Mucosa of stomach (tissue), 1 donor: ENCODE measurements at regions not wholly inside any gene's neighbourhood (a gene's known extent, or its start where the extent isn't known, plus 50 kb on each side); places are given as distances from the start of the nearest gene placed in this dataset.

Experiments
- H3K27me3 ChIP-seq: one replicate; pipeline ENCODE4 v1.7.0; 2013; ENCODE audit warnings: mild to moderate bottlenecking, low read length; ENCODE audit not compliant: control insufficient read depth, insufficient read depth
- H3K36me3 ChIP-seq: one replicate; pipeline ENCODE4 v1.7.0; 2013; ENCODE audit warnings: low read length; ENCODE audit not compliant: control insufficient read depth, insufficient read depth
- H3K4me1 ChIP-seq: one replicate; pipeline ENCODE4 v1.7.0; 2013; ENCODE audit warnings: mild to moderate bottlenecking, low read length; ENCODE audit not compliant: control insufficient read depth, insufficient read depth
- H3K4me3 ChIP-seq: one replicate; pipeline ENCODE4 v1.7.0; 2013; ENCODE audit warnings: low read length
- H3K9ac ChIP-seq: one replicate; pipeline ENCODE4 v1.7.0; 2013; ENCODE audit warnings: mild to moderate bottlenecking, low read length, moderate library complexity
- H3K9me3 ChIP-seq: one replicate; pipeline ENCODE4 v1.7.0; 2013; ENCODE audit warnings: mild to moderate bottlenecking, low read length, moderate library complexity; ENCODE audit not compliant: control insufficient read depth
- donor health status: Pancreatic carcinoma.

GRCh38 chr2:153074207-153074606 lies 355.8 kb downstream of the ARL6IP6 start:
- H3K36me3 ChIP-seq: no peaks in the 10 kb centered on the region
- no peak overlapping the region for H3K4me3 ChIP-seq
- no peaks in the 10 kb centered on the region for H3K27me3 ChIP-seq
- no peak overlapping the region for H3K9ac ChIP-seq
- H3K9me3 ChIP-seq: no peaks in the 10 kb centered on the region
- no peaks in the 10 kb centered on the region for H3K4me1 ChIP-seq

- Histone ChIP-seq H3K4me1 (no peaks in the 10 kb centered on the region), H3K9ac (no peak overlapping the region), H3K27me3 (no peaks in the 10 kb centered on the region), H3K36me3 (no peaks in the 10 kb centered on the region), H3K9me3 (no peaks in the 10 kb centered on the region), H3K4me3 (no peak overlapping the region)
Measured at GRCh38 chr2:153072813-153073212, 354.4 kb downstream of the ARL6IP6 start.

DNA sequence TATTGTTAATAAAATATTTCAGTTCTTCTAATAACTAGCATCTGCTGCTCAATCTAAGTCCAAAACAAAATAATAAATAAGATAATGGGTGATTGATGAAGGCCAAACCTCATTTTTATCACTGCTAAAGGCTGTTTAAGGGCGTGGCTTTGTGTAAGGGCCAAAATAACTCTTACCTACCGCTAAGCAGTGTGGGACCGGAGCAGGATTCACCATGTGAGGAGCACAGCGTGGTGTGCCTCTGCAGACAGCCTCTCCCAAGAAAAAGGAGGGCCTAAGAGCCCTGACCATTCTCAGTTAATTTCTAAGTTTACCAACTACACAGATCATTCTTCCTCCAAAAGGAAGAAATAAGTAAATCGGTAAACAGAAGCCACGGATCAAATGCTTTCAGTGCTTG lies 353.7 kb downstream of the ARL6IP6 start:
- H3K9me3 ChIP-seq: no peaks in the 10 kb centered on the region
- no peaks in the 10 kb centered on the region for H3K27me3 ChIP-seq
- H3K9ac ChIP-seq: no peak overlapping the region
- H3K4me1 ChIP-seq: no peaks in the 10 kb centered on the region
- no peaks in the 10 kb centered on the region for H3K36me3 ChIP-seq
- no peak overlapping the region for H3K4me3 ChIP-seq

DNA sequence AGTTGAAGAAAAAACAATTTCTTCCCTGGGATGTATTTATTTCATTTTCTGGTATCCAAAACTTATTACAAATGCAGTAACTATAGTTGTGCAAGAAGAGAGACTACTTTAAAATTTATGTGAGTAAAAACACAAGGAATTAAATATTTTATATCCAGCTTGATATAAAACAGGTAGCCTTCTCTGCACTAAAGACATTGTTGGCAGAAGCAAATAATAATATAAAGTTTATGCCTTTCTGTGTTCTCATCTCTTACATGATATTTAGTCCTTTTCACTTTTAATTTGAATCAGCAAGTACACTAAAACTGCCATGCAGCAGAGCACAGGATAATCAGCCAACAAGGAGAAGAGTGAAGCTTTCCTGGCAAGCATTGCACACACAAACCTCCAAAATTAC lies 352.7 kb downstream of the ARL6IP6 start:
- no peak overlapping the region for H3K9ac ChIP-seq
- H3K9me3 ChIP-seq: no peaks in the 10 kb centered on the region
- no peak overlapping the region for H3K4me3 ChIP-seq

DNA sequence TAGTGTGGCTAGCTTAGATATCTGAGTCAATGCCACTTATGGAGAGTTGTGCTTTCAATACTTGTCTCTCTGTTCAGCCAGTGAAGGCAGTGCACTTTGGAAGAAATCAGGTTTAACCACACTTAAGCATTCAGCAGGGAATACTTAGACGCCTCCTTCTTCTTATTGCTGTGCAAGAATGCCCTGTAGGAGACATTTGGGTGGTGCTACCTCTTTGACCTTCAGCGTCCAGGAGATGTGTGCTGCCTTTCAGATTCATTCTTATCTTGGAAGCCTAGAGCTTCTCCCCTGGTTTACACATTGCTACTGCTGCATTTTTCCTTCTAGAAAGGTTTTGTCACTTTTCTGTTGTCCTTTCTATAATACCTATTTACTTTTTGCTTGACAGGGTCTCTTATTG lies 350.5 kb downstream of the ARL6IP6 start:
- no peaks in the 10 kb centered on the region for H3K27me3 ChIP-seq
- no peaks in the 10 kb centered on the region for H3K9me3 ChIP-seq
- no peak overlapping the region for H3K4me3 ChIP-seq
- no peaks in the 10 kb centered on the region for H3K36me3 ChIP-seq
- no peaks in the 10 kb centered on the region for H3K4me1 ChIP-seq
- no peak overlapping the region for H3K9ac ChIP-seq

More for the DNA sequence above, 352.7 kb downstream of the ARL6IP6 start:
- no peaks in the 10 kb centered on the region for H3K27me3 ChIP-seq
- no peaks in the 10 kb centered on the region for H3K4me1 ChIP-seq
- no peaks in the 10 kb centered on the region for H3K36me3 ChIP-seq

DNA sequence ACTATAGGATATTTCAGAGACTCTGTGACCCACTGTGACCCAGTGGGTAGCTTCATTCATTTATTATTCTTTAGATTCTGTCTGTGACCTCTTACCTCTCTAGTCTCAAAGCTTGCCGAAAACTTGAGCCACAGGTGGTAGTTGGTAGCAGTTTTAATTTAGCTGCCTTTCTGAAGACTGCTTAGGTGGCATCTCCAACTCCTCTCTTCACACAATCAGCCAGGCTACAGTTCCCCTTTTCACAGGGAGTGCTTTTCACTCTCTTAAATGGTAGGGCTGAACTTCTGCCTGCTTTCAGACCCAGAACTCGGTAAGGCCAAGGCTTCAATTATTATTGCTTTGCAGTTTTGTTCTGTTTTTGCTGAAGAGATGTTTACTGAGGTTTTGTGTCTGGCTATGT lies 349.6 kb downstream of the ARL6IP6 start:
- H3K36me3 ChIP-seq: no peaks in the 10 kb centered on the region
- H3K27me3 ChIP-seq: no peaks in the 10 kb centered on the region
- H3K4me3 ChIP-seq: no peak overlapping the region
- no peaks in the 10 kb centered on the region for H3K4me1 ChIP-seq
- no peaks in the 10 kb centered on the region for H3K9me3 ChIP-seq
- no peak overlapping the region for H3K9ac ChIP-seq

DNA sequence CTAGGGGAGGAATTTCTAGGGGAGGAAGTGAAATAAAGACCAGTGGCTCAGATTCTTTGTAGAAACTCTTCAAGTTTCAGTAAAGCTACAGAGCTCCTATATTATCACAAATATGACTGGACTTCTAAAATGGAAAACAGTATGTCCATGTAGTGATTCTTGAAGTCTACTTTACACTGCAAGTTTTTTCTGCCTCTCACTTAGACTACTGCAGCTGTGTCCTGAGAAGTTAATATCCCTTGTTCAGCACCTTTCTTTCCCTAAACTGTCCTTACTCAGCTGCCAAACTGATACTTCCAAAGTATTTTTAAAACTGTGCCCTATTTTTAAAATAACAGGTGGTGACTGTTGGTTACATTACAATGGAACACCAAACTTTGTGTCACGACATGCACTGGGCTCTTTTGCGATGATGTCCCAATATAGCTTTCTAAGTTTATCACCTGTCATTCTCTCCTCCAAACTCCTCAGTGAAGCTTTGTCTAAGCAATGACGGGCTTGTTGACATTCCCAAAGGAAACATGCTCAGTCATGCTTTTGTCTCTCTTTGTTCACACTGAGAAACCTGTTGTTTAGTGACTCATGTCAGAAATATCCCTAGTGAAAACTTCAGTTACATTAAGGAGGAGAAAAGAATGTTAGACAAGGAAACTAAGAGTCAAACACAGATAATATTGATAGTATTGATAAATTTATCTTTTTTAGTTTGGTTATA lies 341.1 kb downstream of the ARL6IP6 start:
- Histone ChIP-seq H3K4me3 (no peak overlapping the region), H3K27me3 (no peaks in the 10 kb centered on the region)

DNA sequence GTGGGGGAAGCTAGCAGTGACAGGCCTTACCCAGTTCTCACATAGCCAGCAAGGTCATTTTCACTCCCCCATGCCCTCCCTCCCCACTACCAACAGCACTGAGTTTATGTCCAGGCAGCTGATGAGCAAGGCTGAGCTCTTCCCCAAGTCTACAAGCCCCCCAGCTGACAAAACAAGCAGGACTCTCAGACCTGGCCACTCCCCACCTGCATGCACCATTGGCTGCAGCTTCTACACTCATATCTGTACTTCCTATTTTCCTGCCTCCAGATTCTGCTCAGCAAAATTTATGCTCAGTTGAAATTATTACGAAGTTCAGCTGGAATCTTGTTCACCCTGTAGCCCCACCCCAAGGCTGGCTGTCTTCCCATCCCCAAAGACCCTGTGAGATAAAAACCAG lies 339.3 kb downstream of the ARL6IP6 start:
- H3K36me3 ChIP-seq: no peaks in the 10 kb centered on the region
- H3K27me3 ChIP-seq: no peaks in the 10 kb centered on the region
- H3K9me3 ChIP-seq: no peaks in the 10 kb centered on the region
- H3K4me1 ChIP-seq: no peaks in the 10 kb centered on the region
- no peak overlapping the region for H3K9ac ChIP-seq
- no peak overlapping the region for H3K4me3 ChIP-seq

More for the DNA sequence above, 341.1 kb downstream of the ARL6IP6 start:
- Histone ChIP-seq H3K9me3 (no peaks in the 10 kb centered on the region), H3K36me3 (no peaks in the 10 kb centered on the region), H3K4me1 (no peaks in the 10 kb centered on the region), H3K9ac (no peak overlapping the region)

GRCh38 chr2:153055182-153055581 lies 336.8 kb downstream of the ARL6IP6 start:
- no peak overlapping the region for H3K9ac ChIP-seq
- H3K4me1 ChIP-seq: no peaks in the 10 kb centered on the region
- no peaks in the 10 kb centered on the region for H3K36me3 ChIP-seq
- no peaks in the 10 kb centered on the region for H3K27me3 ChIP-seq
- H3K9me3 ChIP-seq: no peaks in the 10 kb centered on the region
- H3K4me3 ChIP-seq: no peak overlapping the region

DNA sequence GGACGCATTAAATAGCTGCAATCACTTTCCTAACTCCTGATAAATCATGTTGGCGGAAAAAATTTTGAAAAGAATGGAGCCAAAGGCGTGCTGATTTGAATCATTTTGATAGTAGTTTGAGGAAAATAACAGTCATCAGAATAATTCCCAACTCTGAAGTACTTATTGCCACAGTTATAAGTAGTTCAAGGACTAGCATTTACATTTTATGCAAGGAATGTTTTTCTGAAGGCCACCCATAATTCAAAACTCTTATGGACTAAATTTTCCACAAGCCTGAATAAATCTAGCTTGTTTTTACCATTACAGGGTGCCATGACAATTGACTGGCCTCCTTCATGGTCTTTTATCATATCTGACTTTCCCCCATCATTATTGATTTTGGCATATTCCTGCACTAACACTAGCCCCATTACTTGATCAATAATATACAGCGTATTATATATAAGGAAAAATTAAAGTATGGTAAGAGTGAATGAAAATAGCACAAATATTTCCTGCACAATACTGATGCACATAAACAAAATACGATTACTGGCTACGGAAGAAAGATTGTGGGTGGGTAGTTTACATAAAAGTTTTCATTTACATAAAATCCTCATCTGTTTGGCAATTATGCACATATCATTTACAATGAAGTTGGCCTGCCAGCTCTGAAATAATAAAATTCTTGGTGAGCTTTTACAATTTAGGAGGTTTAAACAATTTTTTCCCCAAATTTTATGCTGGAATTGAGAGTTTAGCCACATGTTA lies 334.6 kb downstream of the ARL6IP6 start:
- H3K27me3 ChIP-seq: no peaks in the 10 kb centered on the region
- no peak overlapping the region for H3K9ac ChIP-seq
- H3K4me1 ChIP-seq: no peaks in the 10 kb centered on the region
- no peaks in the 10 kb centered on the region for H3K36me3 ChIP-seq
- no peak overlapping the region for H3K4me3 ChIP-seq
- H3K9me3 ChIP-seq: no peaks in the 10 kb centered on the region

DNA sequence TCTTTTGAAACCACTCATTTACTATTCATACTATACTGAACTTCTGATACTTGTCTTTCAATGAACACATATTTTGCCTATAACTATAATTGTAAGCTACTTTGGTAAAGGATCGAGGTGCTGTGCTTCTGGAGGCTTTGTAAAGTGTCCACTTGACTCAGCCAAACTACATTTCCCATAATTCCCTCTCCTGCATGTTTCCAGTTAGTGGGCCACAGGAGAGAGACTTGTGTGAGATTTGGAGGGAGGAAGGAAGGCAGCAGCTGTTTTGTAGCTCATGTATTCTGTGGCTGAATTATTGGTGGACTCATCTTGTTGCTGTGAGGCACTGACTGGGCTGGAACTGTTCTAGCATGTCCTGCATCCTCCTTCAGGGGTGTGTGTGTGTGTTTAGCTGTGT lies 328.8 kb downstream of the ARL6IP6 start:
- H3K4me3 ChIP-seq: no peak overlapping the region
- H3K27me3 ChIP-seq: no peaks in the 10 kb centered on the region
- no peaks in the 10 kb centered on the region for H3K9me3 ChIP-seq
- no peaks in the 10 kb centered on the region for H3K36me3 ChIP-seq
- H3K4me1 ChIP-seq: no peaks in the 10 kb centered on the region
- H3K9ac ChIP-seq: no peak overlapping the region

DNA sequence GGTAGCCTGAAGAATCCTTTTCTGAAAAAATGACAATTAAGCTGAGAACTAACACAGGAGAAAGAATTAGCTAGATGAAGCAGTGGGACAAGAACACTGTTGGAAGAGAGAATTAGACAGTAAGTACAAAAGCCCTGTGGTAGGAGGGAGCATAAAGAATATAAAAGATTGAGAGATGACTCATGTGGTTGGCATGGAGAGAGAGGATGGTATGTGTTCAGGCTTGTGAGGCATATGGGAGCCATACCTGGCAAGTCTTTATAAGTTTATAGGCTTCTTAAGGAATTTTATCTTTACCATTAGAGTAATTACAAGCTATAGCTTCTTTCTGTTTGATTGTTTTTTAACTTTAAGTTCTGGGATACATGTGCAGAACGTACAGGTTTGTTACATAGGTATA lies 325.0 kb downstream of the ARL6IP6 start:
- no peak overlapping the region for H3K9ac ChIP-seq
- no peaks in the 10 kb centered on the region for H3K27me3 ChIP-seq
- H3K36me3 ChIP-seq: no peaks in the 10 kb centered on the region
- no peaks in the 10 kb centered on the region for H3K4me1 ChIP-seq
- no peaks in the 10 kb centered on the region for H3K9me3 ChIP-seq
- no peak overlapping the region for H3K4me3 ChIP-seq
